ENCODE measurements at regions not wholly inside any gene's neighbourhood (a gene's known extent, or its start where the extent isn't known, plus 50 kb on each side); places are given as distances from the start of the nearest gene placed in this dataset.
"Not testable (repeated sequence)": the region's sequence is repeated elsewhere in the genome, so short reads cannot be mapped to it uniquely, and the experiment has no call there.

DNA sequence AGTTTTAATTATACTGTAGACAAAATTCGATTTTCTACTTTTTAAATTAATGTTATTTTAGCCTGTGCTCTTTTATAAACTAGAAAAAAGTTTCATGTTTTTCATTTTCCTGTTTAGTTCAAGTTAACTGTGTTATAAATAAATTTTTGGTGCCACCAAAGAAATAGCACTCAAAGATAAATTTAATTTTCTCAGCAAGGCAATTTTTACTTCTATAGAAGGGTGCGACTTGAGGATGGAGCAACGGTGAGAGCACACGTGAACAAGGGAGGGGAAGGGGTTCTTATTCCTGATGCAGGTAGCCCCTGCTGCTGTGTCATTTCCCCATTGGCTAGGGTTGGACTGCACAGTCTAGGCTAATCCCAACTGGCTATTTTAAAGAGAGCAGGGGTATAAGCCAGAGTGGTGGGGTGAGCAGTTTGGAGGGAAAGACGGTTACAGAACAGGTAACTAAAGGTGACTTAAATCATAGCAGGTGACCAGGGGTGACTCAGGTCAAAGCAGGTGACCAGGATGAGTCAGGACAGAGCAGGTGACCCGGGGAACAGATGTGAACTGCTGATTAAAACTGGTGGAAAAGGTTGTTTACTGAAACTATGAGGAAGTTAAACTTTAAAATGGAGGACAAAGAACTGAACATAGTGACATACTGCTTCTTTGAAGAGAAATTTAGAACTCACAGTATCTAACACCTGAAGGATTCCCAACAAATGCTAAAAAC lies 104.6 kb upstream of the GPBP1 start:
- Histone ChIP-seq H3K36me3 (ENCODE audit: control insufficient read depth in 1 of 2, insufficient read depth in 2 of 2, low read length in 2 of 2) (no peaks in the 10 kb centered on the region), H3K27me3 (ENCODE audit: low read depth, low read length) (no peaks in the 10 kb centered on the region), H3K4me3 (ENCODE audit: low read depth in 1 of 2, low read length in 2 of 2) (no peak overlapping the region), H3K27ac (ENCODE audit: low read length) (no peak overlapping the region), H3K4me1 (ENCODE audit: control insufficient read depth in 1 of 2, insufficient read depth in 2 of 2, low read length in 2 of 2) (no peaks in the 10 kb centered on the region), H3K9me3 (ENCODE audit: control insufficient read depth in 1 of 2, low read length in 2 of 2) (peaks cover 0 to 5% of the 10 kb centered on the region in 2 donors)

DNA sequence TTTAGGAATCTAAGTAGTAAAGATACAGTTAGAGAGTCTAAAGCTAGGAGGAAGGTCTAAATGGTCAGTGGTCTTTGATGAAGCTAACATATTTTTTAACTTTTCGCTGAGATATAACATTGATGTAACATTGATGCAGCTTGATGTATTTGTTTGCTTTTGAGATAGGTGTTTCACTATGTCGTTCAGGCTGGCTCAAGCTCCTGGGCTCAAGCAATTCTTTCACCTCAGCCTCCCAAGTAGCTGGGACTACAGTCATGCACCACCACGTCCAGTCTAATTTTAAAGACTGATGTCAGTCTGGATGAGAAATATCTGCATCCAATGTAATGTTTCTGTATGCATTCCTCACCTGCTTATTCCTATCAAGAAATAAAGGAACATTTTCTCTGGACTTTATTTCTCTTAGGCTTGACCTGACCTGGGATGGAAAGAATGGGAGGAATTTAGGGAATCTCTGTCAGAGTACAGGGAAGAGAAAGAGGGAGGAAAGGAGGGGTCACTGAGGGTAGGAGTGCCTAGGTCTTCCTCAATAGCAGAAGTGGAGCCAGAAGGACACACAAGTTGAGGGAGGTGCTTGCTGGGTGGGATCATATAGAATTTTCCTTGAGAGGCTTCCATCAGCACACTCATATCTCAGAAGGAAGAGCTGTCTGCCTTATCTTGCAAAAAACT lies 101.5 kb upstream of the GPBP1 start:
- H3K9me3 ChIP-seq (ENCODE audit: control insufficient read depth in 1 of 2, low read length in 2 of 2), result peaks cover 0 to 5% of the 10 kb centered on the region in 2 donors
- H3K4me1 ChIP-seq (ENCODE audit: control insufficient read depth in 1 of 2, insufficient read depth in 2 of 2, low read length in 2 of 2), result no peaks in the 10 kb centered on the region
- no peaks in the 10 kb centered on the region for H3K27me3 ChIP-seq (ENCODE audit: low read depth, low read length)
- H3K4me3 ChIP-seq (ENCODE audit: low read depth in 1 of 2, low read length in 2 of 2), result no peak overlapping the region
- H3K36me3 ChIP-seq (ENCODE audit: control insufficient read depth in 1 of 2, insufficient read depth in 2 of 2, low read length in 2 of 2), result no peaks in the 10 kb centered on the region
- no peak overlapping the region for H3K27ac ChIP-seq (ENCODE audit: low read length)

DNA sequence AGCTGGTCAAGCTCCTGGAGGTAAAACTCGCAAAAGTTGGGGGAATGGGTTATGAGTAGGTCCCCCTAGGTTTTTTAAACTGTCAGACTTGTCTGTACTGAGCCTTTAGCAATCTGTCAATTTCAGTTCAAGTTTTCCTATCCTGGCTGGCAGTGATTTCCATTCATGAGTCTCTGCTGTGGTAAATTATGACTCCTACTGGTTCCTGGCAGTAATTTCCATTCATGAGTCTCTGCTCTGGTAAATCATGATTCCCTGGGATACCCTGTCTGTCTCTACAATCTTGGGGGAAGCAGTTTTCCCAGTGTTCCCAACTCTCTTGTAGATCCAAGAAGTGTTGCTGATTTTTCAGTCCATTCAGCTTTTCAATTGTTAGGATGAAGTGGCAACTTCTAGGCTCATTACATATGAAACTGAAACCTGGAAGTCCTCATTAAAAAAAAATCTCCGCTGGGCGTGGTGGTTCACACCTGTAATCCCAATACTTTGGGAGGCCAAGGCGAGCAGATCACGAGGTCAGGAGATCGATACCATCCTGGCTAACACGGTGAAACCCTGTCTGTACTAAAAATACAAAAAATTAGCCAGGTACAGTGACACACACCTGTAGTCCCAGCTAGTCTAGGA lies 91.3 kb upstream of the GPBP1 start:
- H3K9me3 ChIP-seq (ENCODE audit: control insufficient read depth in 1 of 2, low read length in 2 of 2), result no peaks in the 10 kb centered on the region
- H3K27me3 ChIP-seq (ENCODE audit: low read depth, low read length), result no peaks in the 10 kb centered on the region
- H3K4me1 ChIP-seq (ENCODE audit: control insufficient read depth in 1 of 2, insufficient read depth in 2 of 2, low read length in 2 of 2), result no peaks in the 10 kb centered on the region
- H3K4me3 ChIP-seq (ENCODE audit: low read depth in 1 of 2, low read length in 2 of 2), result no peak overlapping the region
- no peaks in the 10 kb centered on the region for H3K36me3 ChIP-seq (ENCODE audit: control insufficient read depth in 1 of 2, insufficient read depth in 2 of 2, low read length in 2 of 2)
- no peak overlapping the region for H3K27ac ChIP-seq (ENCODE audit: low read length)

DNA sequence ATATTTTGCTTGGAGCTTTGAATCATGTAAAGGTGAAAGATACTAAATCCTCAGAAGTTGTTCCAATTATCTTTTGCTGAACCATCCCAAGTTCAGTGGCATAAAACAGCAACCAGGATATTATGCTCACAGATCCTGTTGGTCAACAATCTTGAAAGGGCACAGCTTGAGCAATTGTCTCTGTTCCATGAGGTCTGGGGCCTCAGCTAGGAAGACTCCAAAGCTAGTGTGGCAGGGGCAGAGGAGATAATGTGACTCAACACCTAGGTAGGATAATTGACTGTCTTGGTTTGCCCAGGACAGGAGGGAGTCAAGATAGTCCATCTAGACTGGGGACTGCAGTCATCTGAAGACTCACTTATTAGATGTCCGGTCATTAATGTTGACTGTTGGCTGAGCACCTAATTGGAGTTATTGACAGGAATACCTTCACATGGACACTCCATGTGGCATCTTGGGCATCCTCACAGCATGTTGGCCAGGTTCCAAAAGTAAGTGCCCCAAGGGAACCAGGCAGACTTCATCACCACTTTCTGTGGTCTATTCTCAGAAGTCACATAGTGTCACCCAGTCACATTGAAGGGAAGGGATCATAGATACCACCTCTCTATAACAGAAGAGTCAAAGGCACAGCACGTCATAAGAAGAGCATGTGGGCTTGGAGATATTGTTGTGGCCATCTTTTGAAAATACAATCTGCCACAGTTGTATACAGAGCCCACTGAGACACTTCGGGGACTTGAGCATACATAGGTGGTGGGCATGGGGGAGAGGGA lies 88.4 kb upstream of the GPBP1 start:
- H3K9me3 ChIP-seq (ENCODE audit: control insufficient read depth in 1 of 2, low read length in 2 of 2), result no peaks in the 10 kb centered on the region
- H3K27ac ChIP-seq (ENCODE audit: low read length), result no peak overlapping the region
- no peaks in the 10 kb centered on the region for H3K36me3 ChIP-seq (ENCODE audit: control insufficient read depth in 1 of 2, insufficient read depth in 2 of 2, low read length in 2 of 2)
- H3K4me1 ChIP-seq (ENCODE audit: control insufficient read depth in 1 of 2, insufficient read depth in 2 of 2, low read length in 2 of 2), result no peaks in the 10 kb centered on the region
- H3K4me3 ChIP-seq (ENCODE audit: low read depth in 1 of 2, low read length in 2 of 2), result no peak overlapping the region
- H3K27me3 ChIP-seq (ENCODE audit: low read depth, low read length), result no peaks in the 10 kb centered on the region

DNA sequence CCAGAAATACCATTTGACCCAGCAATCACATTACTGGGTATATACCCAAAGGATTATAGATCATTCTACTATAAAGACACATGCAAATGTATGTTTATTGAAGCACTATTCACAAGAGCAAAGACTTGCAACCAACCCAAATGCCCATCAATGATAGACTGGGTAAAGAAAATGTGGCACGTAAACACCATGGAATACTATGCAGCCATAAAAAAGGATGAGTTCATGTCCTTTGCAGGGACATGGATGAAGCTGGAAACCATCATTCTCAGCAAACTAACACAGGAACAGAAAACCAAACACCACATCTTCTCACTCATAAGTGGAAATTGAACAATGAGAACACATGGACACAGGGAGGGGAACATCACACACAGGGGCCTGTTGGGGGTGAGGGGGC lies 85.9 kb upstream of the GPBP1 start:
- not testable (repeated sequence) for H3K4me3 ChIP-seq (ENCODE audit: low read depth in 1 of 2, low read length in 2 of 2); H3K36me3 ChIP-seq (ENCODE audit: control insufficient read depth in 1 of 2, insufficient read depth in 2 of 2, low read length in 2 of 2); H3K27me3 ChIP-seq (ENCODE audit: low read depth, low read length); H3K4me1 ChIP-seq (ENCODE audit: control insufficient read depth in 1 of 2, insufficient read depth in 2 of 2, low read length in 2 of 2); H3K27ac ChIP-seq (ENCODE audit: low read length); H3K9me3 ChIP-seq (ENCODE audit: control insufficient read depth in 1 of 2, low read length in 2 of 2)

DNA sequence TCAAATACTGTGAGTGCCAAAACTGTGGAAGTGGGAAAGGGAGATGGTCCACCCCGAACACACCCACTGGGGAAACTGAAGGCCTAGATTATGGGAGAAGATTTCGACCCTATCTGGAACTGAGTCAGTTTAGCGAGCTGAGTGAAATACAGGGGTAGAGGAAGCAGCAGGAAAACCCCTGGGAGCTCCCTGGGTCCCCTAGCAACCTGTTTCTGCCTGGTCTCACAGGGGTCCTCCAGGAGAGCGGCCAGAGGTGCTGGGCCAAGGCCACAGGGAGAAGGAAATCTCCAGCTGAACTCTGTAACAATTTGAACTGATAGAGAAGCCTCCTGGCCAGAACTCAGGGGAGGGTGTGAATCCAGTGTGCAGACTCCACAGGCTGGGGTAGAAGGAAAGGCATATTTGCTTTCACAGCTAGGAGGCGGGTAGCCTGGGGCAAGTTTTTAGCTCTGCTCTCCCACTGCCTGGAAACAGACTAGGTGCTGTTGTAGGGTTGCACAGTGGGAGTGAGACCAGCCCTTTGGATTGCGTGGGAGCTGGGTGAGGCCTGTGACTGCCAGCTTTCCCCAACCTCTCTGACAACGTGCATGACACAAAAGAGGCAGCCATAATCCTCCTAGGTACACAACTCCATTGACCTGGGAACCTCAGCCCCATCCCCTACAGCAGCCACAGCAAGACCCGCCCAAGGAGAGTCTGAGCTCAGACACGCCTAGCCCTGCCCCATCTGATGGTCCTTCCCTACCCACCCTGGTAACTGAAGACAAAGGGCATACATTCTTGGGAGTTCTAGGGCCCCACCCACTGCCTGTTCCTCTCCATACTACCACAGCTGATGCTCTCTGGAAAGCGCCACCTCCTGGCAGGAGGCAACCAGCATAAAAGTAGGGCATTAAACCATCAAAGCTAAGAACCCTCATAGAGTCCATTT lies 78.8 kb upstream of the GPBP1 start:
- Histone ChIP-seq H3K36me3 (ENCODE audit: control insufficient read depth in 1 of 2, insufficient read depth in 2 of 2, low read length in 2 of 2) (no peaks in the 10 kb centered on the region), H3K27me3 (ENCODE audit: low read depth, low read length) (no peaks in the 10 kb centered on the region), H3K9me3 (ENCODE audit: control insufficient read depth in 1 of 2, low read length in 2 of 2) (peaks cover 0 to 9% of the 10 kb centered on the region in 2 donors), H3K4me1 (ENCODE audit: control insufficient read depth in 1 of 2, insufficient read depth in 2 of 2, low read length in 2 of 2) (no peaks in the 10 kb centered on the region), H3K4me3 (ENCODE audit: low read depth in 1 of 2, low read length in 2 of 2) (no peak overlapping the region), H3K27ac (ENCODE audit: low read length) (no peak overlapping the region)

DNA sequence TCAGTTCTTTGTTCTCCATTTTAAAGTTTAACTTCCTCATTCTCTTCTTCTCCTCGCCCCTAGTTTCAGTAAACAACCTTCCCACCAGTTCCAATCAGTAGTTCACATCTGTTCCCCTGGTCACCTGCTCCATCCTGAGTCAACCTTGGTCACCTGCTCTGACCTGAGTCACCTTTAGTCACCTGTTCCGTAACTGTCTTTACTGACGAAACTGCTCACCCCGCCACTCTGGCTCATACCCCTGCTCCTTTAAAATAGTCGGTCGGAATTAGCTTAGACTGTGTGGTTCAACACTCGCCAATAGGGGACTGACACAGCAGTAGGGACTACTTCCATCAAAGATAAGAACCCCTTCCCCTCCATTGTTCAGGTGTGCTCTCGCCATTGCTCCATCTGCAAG lies 76.3 kb upstream of the GPBP1 start:
- no peaks in the 10 kb centered on the region for H3K36me3 ChIP-seq (ENCODE audit: control insufficient read depth in 1 of 2, insufficient read depth in 2 of 2, low read length in 2 of 2)
- H3K27ac ChIP-seq (ENCODE audit: low read length), result no peak overlapping the region
- no peaks in the 10 kb centered on the region for H3K4me1 ChIP-seq (ENCODE audit: control insufficient read depth in 1 of 2, insufficient read depth in 2 of 2, low read length in 2 of 2)
- peaks cover 0 to 9% of the 10 kb centered on the region in 2 donors for H3K9me3 ChIP-seq (ENCODE audit: control insufficient read depth in 1 of 2, low read length in 2 of 2)
- no peaks in the 10 kb centered on the region for H3K27me3 ChIP-seq (ENCODE audit: low read depth, low read length)
- H3K4me3 ChIP-seq (ENCODE audit: low read depth in 1 of 2, low read length in 2 of 2), result no peak overlapping the region

DNA sequence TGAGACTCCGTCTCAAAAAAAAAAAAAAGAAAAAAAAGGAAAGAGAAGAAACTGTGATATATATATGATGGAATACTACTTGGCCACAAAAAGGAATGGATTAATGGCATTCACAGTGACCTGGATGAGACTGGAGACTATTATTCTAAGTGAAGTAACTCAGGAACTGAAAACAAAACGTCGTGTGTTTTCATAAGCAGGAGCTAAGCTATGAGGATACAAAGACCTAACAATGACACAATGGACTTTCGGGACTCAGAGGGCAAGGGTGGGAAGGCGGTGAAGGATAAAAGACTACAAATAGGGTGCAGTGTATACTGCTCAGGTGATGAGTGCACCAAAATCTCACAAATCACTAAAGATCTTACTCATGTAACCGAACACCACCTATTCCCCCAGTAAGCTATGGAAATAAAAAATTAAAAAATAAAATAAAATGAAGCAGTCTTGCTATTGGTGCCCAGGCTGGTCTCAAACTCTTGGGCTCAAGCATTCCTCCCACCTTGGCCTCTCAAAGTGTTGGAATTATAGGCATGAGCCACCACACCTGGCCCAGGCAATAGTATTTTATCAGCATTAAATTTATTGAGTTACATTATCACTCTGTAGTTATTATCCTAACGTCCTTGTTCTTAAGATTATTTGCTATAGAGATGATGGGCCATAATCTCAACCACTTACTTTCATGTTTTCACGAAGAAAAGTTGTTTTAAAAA lies 71.5 kb upstream of the GPBP1 start:
- no peaks in the 10 kb centered on the region for H3K27me3 ChIP-seq (ENCODE audit: low read depth, low read length)
- no peak overlapping the region for H3K27ac ChIP-seq (ENCODE audit: low read length)
- no peaks in the 10 kb centered on the region for H3K4me1 ChIP-seq (ENCODE audit: control insufficient read depth in 1 of 2, insufficient read depth in 2 of 2, low read length in 2 of 2)
- no peak overlapping the region for H3K4me3 ChIP-seq (ENCODE audit: low read depth in 1 of 2, low read length in 2 of 2)
- peaks cover 0 to 5% of the 10 kb centered on the region in 2 donors for H3K9me3 ChIP-seq (ENCODE audit: control insufficient read depth in 1 of 2, low read length in 2 of 2)
- no peaks in the 10 kb centered on the region for H3K36me3 ChIP-seq (ENCODE audit: control insufficient read depth in 1 of 2, insufficient read depth in 2 of 2, low read length in 2 of 2)

DNA sequence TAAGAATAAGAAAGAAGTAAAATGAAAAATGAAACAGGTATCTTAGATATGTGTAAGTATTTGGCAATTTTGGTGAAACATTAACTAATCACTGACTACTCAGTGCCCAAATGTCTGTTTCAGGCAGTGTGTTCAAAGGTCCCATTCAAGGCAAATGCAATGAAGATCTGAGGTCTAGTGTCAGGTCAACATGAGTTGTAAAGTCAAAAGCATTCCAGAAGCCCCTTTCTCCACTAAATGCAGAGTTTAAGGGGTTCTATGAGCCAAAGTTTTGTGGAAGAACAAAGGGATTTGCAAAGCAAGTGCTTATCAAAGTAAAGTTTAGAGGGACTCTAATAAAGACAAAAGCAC lies 71.0 kb upstream of the GPBP1 start:
- Histone ChIP-seq H3K4me3 (ENCODE audit: low read depth in 1 of 2, low read length in 2 of 2) (no peak overlapping the region), H3K4me1 (ENCODE audit: control insufficient read depth in 1 of 2, insufficient read depth in 2 of 2, low read length in 2 of 2) (no peaks in the 10 kb centered on the region), H3K27me3 (ENCODE audit: low read depth, low read length) (no peaks in the 10 kb centered on the region), H3K27ac (ENCODE audit: low read length) (no peak overlapping the region), H3K9me3 (ENCODE audit: control insufficient read depth in 1 of 2, low read length in 2 of 2) (no peaks in the 10 kb centered on the region), H3K36me3 (ENCODE audit: control insufficient read depth in 1 of 2, insufficient read depth in 2 of 2, low read length in 2 of 2) (no peaks in the 10 kb centered on the region)

DNA sequence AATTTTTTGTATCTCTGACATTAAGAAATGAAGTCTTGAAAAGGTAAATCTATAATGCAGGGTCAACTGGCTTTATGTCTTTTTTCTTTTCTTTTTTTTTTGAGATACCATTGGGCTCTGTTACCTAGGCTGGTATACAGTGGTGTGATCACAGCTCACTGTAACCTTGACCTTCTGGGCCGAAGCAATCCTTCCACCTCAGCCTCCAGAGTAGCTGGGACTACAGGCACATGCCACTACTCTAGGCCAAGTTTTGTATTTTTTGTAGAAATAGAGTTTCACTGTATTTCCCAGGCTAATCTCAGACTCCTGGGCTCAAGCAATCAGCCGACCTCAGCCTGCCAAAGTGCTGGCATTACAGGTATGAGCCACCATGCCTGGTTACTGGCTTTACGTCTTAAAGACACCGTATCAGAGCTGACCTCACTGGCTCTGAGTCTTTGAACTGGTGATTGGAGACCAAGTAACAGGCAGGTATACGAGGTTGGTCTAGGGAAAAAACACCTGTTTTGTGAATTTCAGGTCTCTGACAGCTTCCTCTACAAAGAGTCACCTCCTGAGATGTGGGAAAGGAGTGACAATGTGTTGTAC lies 70.4 kb upstream of the GPBP1 start:
- H3K4me1 ChIP-seq (ENCODE audit: control insufficient read depth in 1 of 2, insufficient read depth in 2 of 2, low read length in 2 of 2), result no peaks in the 10 kb centered on the region
- no peaks in the 10 kb centered on the region for H3K36me3 ChIP-seq (ENCODE audit: control insufficient read depth in 1 of 2, insufficient read depth in 2 of 2, low read length in 2 of 2)
- H3K4me3 ChIP-seq (ENCODE audit: low read depth in 1 of 2, low read length in 2 of 2), result no peak overlapping the region
- H3K9me3 ChIP-seq (ENCODE audit: control insufficient read depth in 1 of 2, low read length in 2 of 2), result no peaks in the 10 kb centered on the region
- no peak overlapping the region for H3K27ac ChIP-seq (ENCODE audit: low read length)
- no peaks in the 10 kb centered on the region for H3K27me3 ChIP-seq (ENCODE audit: low read depth, low read length)

All from muscle layer of duodenum (tissue), 2 donors.